ENCODE measurements at regions not wholly inside any gene's neighbourhood (a gene's known extent, or its start where the extent isn't known, plus 50 kb on each side); places are given as distances from the start of the nearest gene placed in this dataset.

- no peak overlapping the region for H3K4me2 ChIP-seq (ENCODE audit: low read length)
- H2AFZ ChIP-seq (ENCODE audit: low read length) = no peak overlapping the region
- H3K9me2 ChIP-seq (ENCODE audit: insufficient read depth, low read length) = no peaks in the 10 kb centered on the region
- H4K20me1 ChIP-seq (ENCODE audit: insufficient read depth, low read length) = no peaks in the 10 kb centered on the region
- 0 out of 2 replicates have a peak, but pooled peaks cover 7% of the 10 kb centered on the region for H3K9me3 ChIP-seq (ENCODE audit: low read length)
- no peaks in the 10 kb centered on the region for H3K4me1 ChIP-seq (ENCODE audit: insufficient read depth, low read length, poor library complexity, severe bottlenecking)
- no peaks in the 10 kb centered on the region for H3K36me3 ChIP-seq (ENCODE audit: insufficient read depth, low read length)
- DNase-seq (ENCODE audit: low spot score) = no peak
- no peaks in the 10 kb centered on the region for H3K79me2 ChIP-seq (ENCODE audit: insufficient read depth, low read depth, low read length)
- POLR2A ChIA-PET = no interaction called here
- TF ChIP-seq EZH2phosphoT487 (IDR thresholded peaks at IDR 0.05; ENCODE audit: borderline replicate concordance, low read depth, low read length) = no peak
- TF ChIP-seq CTCF (conservative IDR thresholded peaks at IDR 0.05; ENCODE audit: low read length) = no peak
- no peak overlapping the region for H3K4me3 ChIP-seq (ENCODE audit: low read depth, low read length, poor library complexity, severe bottlenecking)
- no peak overlapping the region for H3K27ac ChIP-seq (ENCODE audit: low read depth, low read length, poor library complexity, severe bottlenecking)
- intact Hi-C loops (cut with micrococcal nuclease; ENCODE audit: unreplicated experiment) = no loop called here
- BruUV-seq (replicated peaks) = no TSS peak
- CTCF ChIA-PET (ENCODE audit: unreplicated experiment) = no interaction called here
These were observed 630.5 kb upstream of the SLITRK6 start for GRCh38 chr13:86429756-86430155.

- Histone ChIP-seq H2AFZ (ENCODE audit: low read length) (no peak overlapping the region), H3K9me2 (ENCODE audit: insufficient read depth, low read length) (no peaks in the 10 kb centered on the region), H4K20me1 (ENCODE audit: insufficient read depth, low read length) (no peaks in the 10 kb centered on the region), H3K27ac (ENCODE audit: low read depth, low read length, poor library complexity, severe bottlenecking) (no peak overlapping the region), H3K36me3 (ENCODE audit: insufficient read depth, low read length) (no peaks in the 10 kb centered on the region), H3K4me2 (ENCODE audit: low read length) (no peak overlapping the region), H3K4me3 (ENCODE audit: low read depth, low read length, poor library complexity, severe bottlenecking) (no peak overlapping the region), H3K9me3 (ENCODE audit: low read length) (no peaks in the 10 kb centered on the region; the same call in 1 of the 2 replicates), H3K79me2 (ENCODE audit: insufficient read depth, low read depth, low read length) (no peaks in the 10 kb centered on the region), H3K4me1 (ENCODE audit: insufficient read depth, low read length, poor library complexity, severe bottlenecking) (no peaks in the 10 kb centered on the region)
- POLR2A ChIA-PET = interaction anchor here (0.6 to 1.1 kb wide), 6 partner anchors 11 to 814 kb away, joined by 3 to 4 read pairs (median 3); no protein-coding TSS in a partner anchor
- DNase-seq (ENCODE audit: low spot score) = no peak
- CTCF ChIA-PET (ENCODE audit: unreplicated experiment) = no interaction called here
- intact Hi-C loops (cut with micrococcal nuclease; ENCODE audit: unreplicated experiment) = no loop called here
- no peak for TF ChIP-seq CTCF (conservative IDR thresholded peaks at IDR 0.05; ENCODE audit: low read length)
- no peak for TF ChIP-seq EZH2phosphoT487 (IDR thresholded peaks at IDR 0.05; ENCODE audit: borderline replicate concordance, low read depth, low read length)
- no TSS peak for BruUV-seq (replicated peaks)
These were observed 638.8 kb upstream of the SLITRK6 start for GRCh38 chr13:86438034-86438433.

GRCh38 chr13:86445206-86445605, 646.0 kb upstream of the SLITRK6 start:
- Histone ChIP-seq H3K4me3 (ENCODE audit: low read depth, low read length, poor library complexity, severe bottlenecking) (no peak overlapping the region), H3K27ac (ENCODE audit: low read depth, low read length, poor library complexity, severe bottlenecking) (no peak overlapping the region), H3K9me2 (ENCODE audit: insufficient read depth, low read length) (no peaks in the 10 kb centered on the region), H3K9me3 (ENCODE audit: low read length) (no peaks in the 10 kb centered on the region; the same call in 1 of the 2 replicates), H4K20me1 (ENCODE audit: insufficient read depth, low read length) (no peaks in the 10 kb centered on the region), H3K4me2 (ENCODE audit: low read length) (no peak overlapping the region), H2AFZ (ENCODE audit: low read length) (no peak overlapping the region), H3K36me3 (ENCODE audit: insufficient read depth, low read length) (no peaks in the 10 kb centered on the region), H3K79me2 (ENCODE audit: insufficient read depth, low read depth, low read length) (no peaks in the 10 kb centered on the region), H3K4me1 (ENCODE audit: insufficient read depth, low read length, poor library complexity, severe bottlenecking) (no peaks in the 10 kb centered on the region)
- TF ChIP-seq EZH2phosphoT487 (IDR thresholded peaks at IDR 0.05; ENCODE audit: borderline replicate concordance, low read depth, low read length) (no peak), CTCF (conservative IDR thresholded peaks at IDR 0.05; ENCODE audit: low read length) (no peak)
- no peak for DNase-seq (ENCODE audit: low spot score)
- ChIA-PET POLR2A (no interaction called here), CTCF (ENCODE audit: unreplicated experiment) (no interaction called here)
- intact Hi-C loops (cut with micrococcal nuclease; ENCODE audit: unreplicated experiment) = no loop called here
- BruUV-seq (replicated peaks) = no TSS peak
